OCI-LY3 (cell line): ENCODE measurements at regions not wholly inside any gene's neighbourhood (a gene's known extent, or its start where the extent isn't known, plus 50 kb on each side); places are given as distances from the start of the nearest gene placed in this dataset.
A peak's percentile ranks its signal among the peaks of the same experiment; 100 is the strongest.

Experiments used
- H2AFZ ChIP-seq: fragments of 200-600, 300-600 bp; shearing (Covaris generic); 2 replicates; pipeline ENCODE4 v1.6.0; 2014; ENCODE audit warnings: antibody characterized with exemption, low read depth, low read length
- H3K27ac ChIP-seq: fragments of 200-600, 300-600 bp; sonication (generic); 2 replicates; pipeline ENCODE4 v1.5.1; 2014; ENCODE audit warnings: mild to moderate bottlenecking, low read length, moderate library complexity, mixed read lengths
- H3K27me3 ChIP-seq: fragments of 200-600, 300-600 bp; sonication (generic); 2 replicates; pipeline ENCODE4 v1.6.1; 2014; ENCODE audit warnings: low read depth, low read length, mixed read lengths
- H3K36me3 ChIP-seq: fragments of 200-600, 300-600 bp; sonication (generic); replicated peaks from 2 replicates; pipeline ENCODE3; 2014; ENCODE audit warnings: low read depth, low read length, mixed read lengths
- H3K4me1 ChIP-seq: fragments of 300-600, 200-600 bp; sonication (generic); 2 replicates; pipeline ENCODE4 v1.6.1; 2014; ENCODE audit warnings: low read length, mixed read lengths
- H3K4me2 ChIP-seq: fragments of 200-600, 300-600 bp; sonication (generic); 2 replicates; pipeline ENCODE4 v1.6.1; 2014; ENCODE audit warnings: low read length, mixed read lengths
- H3K4me3 ChIP-seq: fragments of 300-600, 200-600 bp; sonication (generic); 2 replicates; pipeline ENCODE4 v1.5.1; 2014; ENCODE audit warnings: antibody characterized with exemption, mild to moderate bottlenecking, low read length, moderate library complexity
- H3K79me2 ChIP-seq: fragments of 300-600, 200-600 bp; shearing (Covaris generic); 2 replicates; pipeline ENCODE4 v1.6.1; 2014; ENCODE audit warnings: mild to moderate bottlenecking, low read length, mixed read lengths
- H3K9ac ChIP-seq: fragments of 300-600, 200-600 bp; shearing (Covaris generic); 2 replicates; pipeline ENCODE4 v1.6.0; 2014; ENCODE audit warnings: mild to moderate bottlenecking, low read length, moderate library complexity
- H3K9me3 ChIP-seq: fragments of 200-600, 300-600 bp; shearing (Covaris generic); 2 replicates; pipeline ENCODE4 v1.6.1; 2014; ENCODE audit warnings: low read length, mixed read lengths; ENCODE audit not compliant: insufficient read depth
- H4K20me1 ChIP-seq: fragments of 200-600, 300-600 bp; sonication (generic); 2 replicates; pipeline ENCODE4 v1.6.1; 2016; ENCODE audit warnings: low read length, mixed read lengths; ENCODE audit not compliant: insufficient read depth
- EZH2phosphoT487 ChIP-seq: fragments of 200-600 bp; shearing (Covaris generic); IDR thresholded peaks from 2 replicates; pipeline ENCODE4 v1.6.1; 2018; ENCODE audit warnings: antibody characterized with exemption, mixed run types, low read depth
- TF ChIP-seq, protein P1 (sequence below): fragments of 200-600, 300-600 bp; sonication (generic); IDR thresholded peaks from 2 replicates; pipeline ENCODE4 v1.5.1; 2014; ENCODE audit warnings: antibody characterized with exemption, low read length, low read depth

DNA sequence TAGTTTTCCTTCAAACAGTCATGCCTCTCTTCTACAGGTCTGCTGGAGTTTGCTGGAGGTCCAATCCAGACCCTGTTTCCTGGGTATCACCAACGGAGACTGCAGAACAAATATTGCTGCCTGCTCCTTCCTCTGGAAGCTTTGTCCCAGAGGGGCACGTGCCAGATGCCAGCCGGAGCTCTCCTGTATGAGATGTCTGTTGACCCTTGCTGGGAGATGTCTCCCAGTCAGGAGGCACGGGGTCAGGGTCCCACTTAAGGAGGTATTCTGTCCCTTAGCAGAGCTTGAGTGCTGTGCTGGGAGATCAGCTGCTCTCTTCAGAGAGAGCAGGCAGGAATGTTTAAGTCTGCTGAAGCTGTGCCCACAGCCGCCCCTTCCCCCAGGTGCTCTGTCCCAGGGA, 666.9 kb downstream of the FRK start:
- Histone ChIP-seq H3K27me3 (no peaks in the 10 kb centered on the region), H3K9ac (no peak overlapping the region), H4K20me1 (no peaks in the 10 kb centered on the region), H3K79me2 (no peaks in the 10 kb centered on the region), H3K36me3 (no peaks in the 10 kb centered on the region), H3K4me3 (no peak overlapping the region), H3K4me2 (no peak overlapping the region), H2AFZ (no peak overlapping the region), H3K27ac (no peak overlapping the region), H3K9me3 (no peaks in the 10 kb centered on the region), H3K4me1 (no peaks in the 10 kb centered on the region)
- no peak for TF ChIP-seq EZH2phosphoT487
- TF ChIP-seq, protein P1, sequence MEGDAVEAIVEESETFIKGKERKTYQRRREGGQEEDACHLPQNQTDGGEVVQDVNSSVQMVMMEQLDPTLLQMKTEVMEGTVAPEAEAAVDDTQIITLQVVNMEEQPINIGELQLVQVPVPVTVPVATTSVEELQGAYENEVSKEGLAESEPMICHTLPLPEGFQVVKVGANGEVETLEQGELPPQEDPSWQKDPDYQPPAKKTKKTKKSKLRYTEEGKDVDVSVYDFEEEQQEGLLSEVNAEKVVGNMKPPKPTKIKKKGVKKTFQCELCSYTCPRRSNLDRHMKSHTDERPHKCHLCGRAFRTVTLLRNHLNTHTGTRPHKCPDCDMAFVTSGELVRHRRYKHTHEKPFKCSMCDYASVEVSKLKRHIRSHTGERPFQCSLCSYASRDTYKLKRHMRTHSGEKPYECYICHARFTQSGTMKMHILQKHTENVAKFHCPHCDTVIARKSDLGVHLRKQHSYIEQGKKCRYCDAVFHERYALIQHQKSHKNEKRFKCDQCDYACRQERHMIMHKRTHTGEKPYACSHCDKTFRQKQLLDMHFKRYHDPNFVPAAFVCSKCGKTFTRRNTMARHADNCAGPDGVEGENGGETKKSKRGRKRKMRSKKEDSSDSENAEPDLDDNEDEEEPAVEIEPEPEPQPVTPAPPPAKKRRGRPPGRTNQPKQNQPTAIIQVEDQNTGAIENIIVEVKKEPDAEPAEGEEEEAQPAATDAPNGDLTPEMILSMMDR: no peak

DNA sequence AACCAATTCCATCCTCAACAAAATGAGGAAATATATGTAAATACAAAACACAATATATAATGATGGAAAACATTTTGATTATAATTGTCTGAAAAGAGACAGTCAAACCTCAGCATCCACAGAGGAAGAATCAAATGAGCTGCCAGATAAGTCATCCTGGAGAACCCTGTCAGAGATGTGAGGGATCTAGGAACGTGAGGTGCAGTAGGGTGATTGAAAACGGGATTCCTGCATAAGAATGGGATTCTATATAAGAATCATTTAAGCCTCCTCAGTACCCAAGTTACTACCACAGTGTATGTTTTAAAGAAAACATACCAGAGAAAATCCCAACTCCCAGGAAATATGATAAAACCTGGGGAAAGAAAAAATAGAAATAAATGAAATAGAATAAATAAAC, 690.5 kb downstream of the FRK start:
- Histone ChIP-seq H3K79me2 (no peaks in the 10 kb centered on the region), H3K9me3 (no peaks in the 10 kb centered on the region), H3K27ac (no peak overlapping the region), H3K4me1 (no peaks in the 10 kb centered on the region), H3K4me2 (no peak overlapping the region), H3K9ac (no peak overlapping the region), H3K27me3 (no peaks in the 10 kb centered on the region), H2AFZ (no peak overlapping the region), H4K20me1 (no peaks in the 10 kb centered on the region), H3K36me3 (no peaks in the 10 kb centered on the region), H3K4me3 (no peak overlapping the region)
- TF ChIP-seq EZH2phosphoT487: no peak
- TF ChIP-seq, protein P1: no peak

DNA sequence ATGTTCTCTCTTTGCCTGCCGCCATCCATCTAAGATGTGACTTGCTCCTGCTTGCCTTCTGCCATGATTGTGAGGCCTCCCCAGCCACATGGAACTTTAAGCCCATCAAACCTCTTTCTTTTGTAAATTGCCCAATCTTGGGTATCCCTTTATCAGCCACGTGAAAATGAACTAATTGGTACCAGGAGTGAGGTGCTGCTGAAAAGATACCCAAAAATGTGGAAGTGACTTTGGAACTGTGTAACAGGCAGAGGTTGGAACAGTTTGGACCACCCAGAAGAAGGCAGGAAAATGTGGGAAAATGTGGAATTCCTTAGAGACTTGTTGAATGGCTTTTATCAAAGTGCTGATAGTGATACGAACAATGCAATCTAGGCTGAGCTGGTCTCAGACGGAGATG, 694.9 kb downstream of the FRK start:
- Histone ChIP-seq H3K4me1 (peaks cover 16% of the 10 kb centered on the region), H3K4me2 (no peak overlapping the region)

DNA sequence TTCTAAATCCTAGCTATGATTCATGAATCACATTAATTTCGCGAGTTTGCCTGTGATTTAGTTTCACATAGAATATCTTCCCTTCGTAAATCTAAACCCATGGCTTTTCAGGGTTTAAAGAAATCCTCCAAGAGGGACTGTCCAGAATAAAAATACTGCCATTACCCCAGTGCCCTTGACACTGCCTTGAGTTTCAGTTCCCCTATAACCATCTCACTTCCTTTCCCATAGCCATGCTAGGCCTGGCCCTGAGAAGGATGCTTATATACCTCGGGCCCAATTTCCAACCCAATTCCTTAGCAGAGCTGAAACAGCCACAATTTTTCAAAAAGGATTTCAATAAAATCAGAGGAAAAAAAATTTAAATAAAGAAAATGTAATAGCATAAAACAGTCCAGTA, 697.3 kb downstream of the FRK start:
- H3K4me2 ChIP-seq: peak overlapping the region; percentile 67
- H3K9ac ChIP-seq: no peak overlapping the region
- no peaks in the 10 kb centered on the region for H4K20me1 ChIP-seq
- peak overlapping the region; percentile 32 for H3K4me3 ChIP-seq
- no peaks in the 10 kb centered on the region for H3K9me3 ChIP-seq
- peak overlapping the region; percentile 33; the same call in 1 of the 2 replicates for H3K27ac ChIP-seq
- no peak overlapping the region for H2AFZ ChIP-seq
- H3K27me3 ChIP-seq: no peaks in the 10 kb centered on the region
- TF ChIP-seq, protein P1: no peak
- no peak for TF ChIP-seq EZH2phosphoT487
- no peaks in the 10 kb centered on the region for H3K36me3 ChIP-seq
- H3K4me1 ChIP-seq: peaks cover 16% of the 10 kb centered on the region
- H3K79me2 ChIP-seq: no peaks in the 10 kb centered on the region

More for the DNA sequence above, 694.9 kb downstream of the FRK start:
- TF ChIP-seq, protein P1: no peak
- TF ChIP-seq EZH2phosphoT487: no peak
- no peak overlapping the region for H3K27ac ChIP-seq
- no peak overlapping the region for H3K4me3 ChIP-seq
- H3K9me3 ChIP-seq: no peaks in the 10 kb centered on the region
- no peak overlapping the region for H2AFZ ChIP-seq
- H4K20me1 ChIP-seq: no peaks in the 10 kb centered on the region
- no peaks in the 10 kb centered on the region for H3K27me3 ChIP-seq
- H3K9ac ChIP-seq: no peak overlapping the region
- no peaks in the 10 kb centered on the region for H3K36me3 ChIP-seq
- no peaks in the 10 kb centered on the region for H3K79me2 ChIP-seq
